ENCODE measurements at regions not wholly inside any gene's neighbourhood (a gene's known extent, or its start where the extent isn't known, plus 50 kb on each side); places are given as distances from the start of the nearest gene placed in this dataset.

DNA sequence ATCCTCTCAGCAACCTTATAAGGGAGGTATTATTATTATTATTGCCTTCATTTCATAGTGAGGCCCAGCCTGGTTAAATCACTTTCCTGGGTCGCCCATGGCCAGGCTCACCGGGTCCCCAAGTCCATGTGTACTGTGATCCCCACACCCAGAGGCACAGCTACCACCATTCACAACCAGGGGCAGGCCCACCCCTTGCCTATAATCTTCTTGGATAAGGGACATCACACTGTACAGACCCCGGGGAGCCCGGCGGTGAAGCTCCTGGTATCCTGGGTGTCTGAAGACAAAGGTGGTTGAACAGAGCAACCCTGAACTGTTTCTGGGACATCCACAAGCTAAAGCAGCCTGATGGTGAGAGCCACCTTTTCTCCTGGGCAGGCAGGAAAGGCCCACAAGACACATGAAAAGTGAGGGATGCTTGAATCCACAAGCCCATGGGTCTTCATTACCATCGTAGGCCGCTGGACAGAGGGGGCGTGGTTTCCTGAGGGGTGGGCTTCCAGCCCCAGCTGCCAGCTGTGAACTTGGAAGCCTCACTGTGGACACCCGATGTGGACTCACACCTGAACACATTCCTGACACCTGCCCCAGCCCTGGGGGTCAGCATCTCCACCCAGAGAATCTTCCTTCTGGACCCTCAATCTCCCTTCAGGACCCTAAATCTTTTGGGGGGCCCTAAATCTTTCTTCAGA, 185.5 kb upstream of the PMEPA1 start:
- Histone ChIP-seq H3K36me3 (ENCODE audit: control insufficient read depth in 1 of 2, insufficient read depth in 2 of 2, low read depth in 1 of 2, low read length in 2 of 2) (no peaks in the 10 kb centered on the region), H3K4me1 (ENCODE audit: control insufficient read depth, insufficient read depth, low read depth, low read length) (no peaks in the 10 kb centered on the region), H3K4me3 (ENCODE audit: insufficient read depth in 1 of 2, low read depth in 1 of 2, low read length in 2 of 2) (no peak overlapping the region), H3K27me3 (ENCODE audit: control insufficient read depth in 1 of 2, insufficient read depth in 1 of 2, low read length in 2 of 2) (peaks cover 0 to 85% of the 10 kb centered on the region in 2 experiments), H3K4ac (ENCODE audit: low read depth in 1 of 2, low read length in 2 of 2) (no peak overlapping the region), H4K91ac (ENCODE audit: low read length) (no peak overlapping the region), H2BK120ac (ENCODE audit: low read depth, low read length) (no peak overlapping the region), H2BK5ac (ENCODE audit: low read depth, low read length, poor library complexity, severe bottlenecking) (no peak overlapping the region), H2AK5ac (ENCODE audit: low read length, severe bottlenecking) (no peak overlapping the region), H3K4me2 (ENCODE audit: low read length, poor library complexity, severe bottlenecking) (no peak overlapping the region), H2AFZ (ENCODE audit: low read depth, low read length) (no peak overlapping the region), H3K79me1 (replicated peaks; ENCODE audit: low read length, poor library complexity, severe bottlenecking) (no peaks in the 10 kb centered on the region), H2BK15ac (ENCODE audit: low read depth, poor library complexity, severe bottlenecking) (no peak overlapping the region), H3K27ac (ENCODE audit: low read length, poor library complexity, severe bottlenecking) (no peak overlapping the region), H3K9me3 (ENCODE audit: control insufficient read depth, low read length) (no peaks in the 10 kb centered on the region), H4K8ac (ENCODE audit: low read length) (no peak overlapping the region), H3K14ac (ENCODE audit: low read length in 2 of 2) (no peak overlapping the region), H3K9ac (ENCODE audit: low read length) (no peak overlapping the region), H3K18ac (ENCODE audit: low read depth in 1 of 2, low read length in 2 of 2) (no peak overlapping the region), H3K23ac (ENCODE audit: low read length in 2 of 2) (no peak overlapping the region), H2BK12ac (ENCODE audit: low read length in 2 of 2) (no peak overlapping the region)
- DNase-seq = no peak
- 73% methylated on average over 9 of the region's 9 CpGs for WGBS

DNA sequence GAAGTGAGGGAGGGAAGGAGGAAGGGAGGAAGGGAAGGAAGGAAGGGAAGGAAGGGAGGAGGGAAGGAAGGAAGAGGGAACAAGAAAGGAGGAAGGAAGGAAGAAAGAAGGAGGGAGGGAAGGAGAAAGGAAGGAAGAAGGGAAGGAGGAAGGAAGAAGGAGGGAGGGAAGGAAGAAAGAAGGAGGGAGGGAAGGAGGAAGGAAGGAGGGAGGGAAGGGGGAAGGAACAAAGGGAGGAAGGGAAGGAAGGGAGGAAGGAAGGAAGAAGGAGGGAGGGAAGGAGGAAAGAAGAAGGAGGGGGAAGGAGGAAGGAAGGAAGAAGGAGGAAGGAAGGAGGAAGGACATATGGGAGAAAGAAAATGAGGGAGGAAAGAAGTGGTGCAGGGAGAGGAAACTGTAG, 184.7 kb upstream of the PMEPA1 start:
- no peak for DNase-seq
- Histone ChIP-seq H2AK5ac (ENCODE audit: low read length, severe bottlenecking) (no peak overlapping the region), H4K91ac (ENCODE audit: low read length) (no peak overlapping the region), H2AFZ (ENCODE audit: low read depth, low read length) (no peak overlapping the region), H3K9ac (ENCODE audit: low read length) (no peak overlapping the region), H3K27me3 (ENCODE audit: control insufficient read depth in 1 of 2, insufficient read depth in 1 of 2, low read length in 2 of 2) (peaks cover 0 to 83% of the 10 kb centered on the region in 2 experiments), H3K4me2 (ENCODE audit: low read length, poor library complexity, severe bottlenecking) (no peak overlapping the region), H3K23ac (ENCODE audit: low read length in 2 of 2) (no peak overlapping the region), H3K14ac (ENCODE audit: low read length in 2 of 2) (no peak overlapping the region), H3K79me1 (replicated peaks; ENCODE audit: low read length, poor library complexity, severe bottlenecking) (no peaks in the 10 kb centered on the region), H3K18ac (ENCODE audit: low read depth in 1 of 2, low read length in 2 of 2) (no peak overlapping the region), H3K27ac (ENCODE audit: low read length, poor library complexity, severe bottlenecking) (no peak overlapping the region), H2BK120ac (ENCODE audit: low read depth, low read length) (no peak overlapping the region), H3K4me3 (ENCODE audit: insufficient read depth in 1 of 2, low read depth in 1 of 2, low read length in 2 of 2) (no peak overlapping the region), H3K4me1 (ENCODE audit: control insufficient read depth, insufficient read depth, low read depth, low read length) (no peaks in the 10 kb centered on the region), H3K4ac (ENCODE audit: low read depth in 1 of 2, low read length in 2 of 2) (no peak overlapping the region), H3K9me3 (ENCODE audit: control insufficient read depth, low read length) (no peaks in the 10 kb centered on the region), H2BK12ac (ENCODE audit: low read length in 2 of 2) (no peak overlapping the region), H2BK15ac (ENCODE audit: low read depth, poor library complexity, severe bottlenecking) (no peak overlapping the region), H2BK5ac (ENCODE audit: low read depth, low read length, poor library complexity, severe bottlenecking) (no peak overlapping the region), H3K36me3 (ENCODE audit: control insufficient read depth in 1 of 2, insufficient read depth in 2 of 2, low read depth in 1 of 2, low read length in 2 of 2) (no peaks in the 10 kb centered on the region), H4K8ac (ENCODE audit: low read length) (no peak overlapping the region)

GRCh38 chr20:57894096-57894495, 184.3 kb upstream of the PMEPA1 start:
- Histone ChIP-seq H3K9me3 (ENCODE audit: control insufficient read depth, low read length) (no peaks in the 10 kb centered on the region), H3K14ac (ENCODE audit: low read length in 2 of 2) (no peak overlapping the region), H2AK5ac (ENCODE audit: low read length, severe bottlenecking) (no peak overlapping the region), H3K4me3 (ENCODE audit: insufficient read depth in 1 of 2, low read depth in 1 of 2, low read length in 2 of 2) (no peak overlapping the region), H3K4me1 (ENCODE audit: control insufficient read depth, insufficient read depth, low read depth, low read length) (no peaks in the 10 kb centered on the region), H4K8ac (ENCODE audit: low read length) (no peak overlapping the region), H3K18ac (ENCODE audit: low read depth in 1 of 2, low read length in 2 of 2) (no peak overlapping the region), H3K4ac (ENCODE audit: low read depth in 1 of 2, low read length in 2 of 2) (no peak overlapping the region), H3K23ac (ENCODE audit: low read length in 2 of 2) (no peak overlapping the region), H3K36me3 (ENCODE audit: control insufficient read depth in 1 of 2, insufficient read depth in 2 of 2, low read depth in 1 of 2, low read length in 2 of 2) (no peaks in the 10 kb centered on the region), H2BK12ac (ENCODE audit: low read length in 2 of 2) (no peak overlapping the region), H3K9ac (ENCODE audit: low read length) (no peak overlapping the region), H3K79me1 (replicated peaks; ENCODE audit: low read length, poor library complexity, severe bottlenecking) (no peaks in the 10 kb centered on the region), H3K27me3 (ENCODE audit: control insufficient read depth in 1 of 2, insufficient read depth in 1 of 2, low read length in 2 of 2) (peaks cover 0 to 79% of the 10 kb centered on the region in 2 experiments), H3K4me2 (ENCODE audit: low read length, poor library complexity, severe bottlenecking) (no peak overlapping the region), H2BK15ac (ENCODE audit: low read depth, poor library complexity, severe bottlenecking) (no peak overlapping the region), H2AFZ (ENCODE audit: low read depth, low read length) (no peak overlapping the region), H2BK120ac (ENCODE audit: low read depth, low read length) (no peak overlapping the region), H3K27ac (ENCODE audit: low read length, poor library complexity, severe bottlenecking) (no peak overlapping the region), H4K91ac (ENCODE audit: low read length) (no peak overlapping the region), H2BK5ac (ENCODE audit: low read depth, low read length, poor library complexity, severe bottlenecking) (no peak overlapping the region)
- WGBS = 78% methylated on average over 10 of the region's 10 CpGs
- DNase-seq = no peak

DNA sequence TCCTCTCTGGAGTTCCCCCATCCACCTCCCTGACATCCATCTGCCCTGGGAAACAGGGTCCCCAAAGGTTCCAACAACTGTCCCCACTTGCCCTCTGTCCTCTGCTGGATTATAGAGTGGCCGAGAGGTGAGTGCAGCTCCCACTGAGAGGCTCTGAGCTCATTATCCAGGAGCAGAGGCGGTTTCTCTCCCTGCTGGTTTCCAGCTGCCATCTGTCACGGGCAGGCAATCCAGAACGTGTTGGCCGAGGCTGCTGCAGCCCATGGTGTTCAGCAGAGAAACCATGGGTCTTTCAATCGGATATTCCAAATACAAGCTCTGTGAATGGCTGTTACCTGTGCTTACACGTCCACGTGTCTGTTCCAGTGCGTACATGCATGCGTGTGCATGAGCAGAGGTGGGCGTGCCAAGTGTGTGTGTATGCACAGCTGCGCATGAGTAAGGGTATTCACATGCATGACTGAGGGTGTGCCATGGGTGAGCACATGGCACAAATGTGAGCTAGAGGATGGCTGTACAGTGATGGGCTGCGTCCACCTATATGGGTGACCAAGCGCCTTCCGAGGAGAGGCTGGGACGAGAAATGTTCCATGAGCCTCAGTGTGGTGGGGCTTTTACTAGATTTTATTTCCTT, 183.7 kb upstream of the PMEPA1 start:
- Histone ChIP-seq H4K91ac (ENCODE audit: low read length) (no peak overlapping the region), H3K18ac (ENCODE audit: low read depth in 1 of 2, low read length in 2 of 2) (no peak overlapping the region), H2BK5ac (ENCODE audit: low read depth, low read length, poor library complexity, severe bottlenecking) (no peak overlapping the region), H3K79me1 (replicated peaks; ENCODE audit: low read length, poor library complexity, severe bottlenecking) (no peaks in the 10 kb centered on the region), H2BK12ac (ENCODE audit: low read length in 2 of 2) (no peak overlapping the region), H3K27me3 (ENCODE audit: control insufficient read depth in 1 of 2, insufficient read depth in 1 of 2, low read length in 2 of 2) (peaks cover 0 to 73% of the 10 kb centered on the region in 2 experiments), H4K8ac (ENCODE audit: low read length) (no peak overlapping the region), H3K14ac (ENCODE audit: low read length in 2 of 2) (no peak overlapping the region), H2BK120ac (ENCODE audit: low read depth, low read length) (no peak overlapping the region), H3K4me3 (ENCODE audit: insufficient read depth in 1 of 2, low read depth in 1 of 2, low read length in 2 of 2) (no peak overlapping the region), H3K9me3 (ENCODE audit: control insufficient read depth, low read length) (no peaks in the 10 kb centered on the region), H3K9ac (ENCODE audit: low read length) (no peak overlapping the region), H3K27ac (ENCODE audit: low read length, poor library complexity, severe bottlenecking) (no peak overlapping the region), H2AK5ac (ENCODE audit: low read length, severe bottlenecking) (no peak overlapping the region), H3K36me3 (ENCODE audit: control insufficient read depth in 1 of 2, insufficient read depth in 2 of 2, low read depth in 1 of 2, low read length in 2 of 2) (no peaks in the 10 kb centered on the region), H2AFZ (ENCODE audit: low read depth, low read length) (no peak overlapping the region), H2BK15ac (ENCODE audit: low read depth, poor library complexity, severe bottlenecking) (no peak overlapping the region), H3K23ac (ENCODE audit: low read length in 2 of 2) (no peak overlapping the region), H3K4ac (ENCODE audit: low read depth in 1 of 2, low read length in 2 of 2) (no peak overlapping the region), H3K4me2 (ENCODE audit: low read length, poor library complexity, severe bottlenecking) (no peak overlapping the region), H3K4me1 (ENCODE audit: control insufficient read depth, insufficient read depth, low read depth, low read length) (no peaks in the 10 kb centered on the region)
- WGBS = 76% methylated on average over 16 of the region's 16 CpGs
- no peak for DNase-seq
